HUES6 (cell line): ENCODE measurements at regions not wholly inside any gene's neighbourhood (a gene's known extent, or its start where the extent isn't known, plus 50 kb on each side); places are given as distances from the start of the nearest gene placed in this dataset.

Source experiments
- H3K27ac ChIP-seq: 2 replicates; pipeline ENCODE4 v1.7.0; 2013; ENCODE audit warnings: low read depth, mild to moderate bottlenecking, low read length, inconsistent platforms
- H3K27me3 ChIP-seq: 2 replicates; pipeline ENCODE4 v1.6.1; 2013; ENCODE audit warnings: low read length; ENCODE audit not compliant: control insufficient read depth, insufficient read depth
- H3K36me3 ChIP-seq: 2 replicates; pipeline ENCODE4 v1.6.1; 2013; ENCODE audit warnings: low read length; ENCODE audit not compliant: control insufficient read depth, insufficient read depth
- H3K4me1 ChIP-seq: 2 replicates; pipeline ENCODE4 v1.6.1; 2013; ENCODE audit warnings: low read length; ENCODE audit not compliant: control insufficient read depth, insufficient read depth
- H3K4me3 ChIP-seq: 2 replicates; pipeline ENCODE4 v1.5.1; 2013; ENCODE audit warnings: low read depth, low read length
- H3K9ac ChIP-seq: one replicate; pipeline ENCODE4 v1.6.1; 2013; ENCODE audit warnings: mild to moderate bottlenecking, low read length
- H3K9me3 ChIP-seq: 2 replicates; pipeline ENCODE4 v1.6.1; 2013; ENCODE audit warnings: low read depth, low read length; ENCODE audit not compliant: control insufficient read depth, insufficient read depth

GRCh38 chrX:4181782-4182407 lies 468.4 kb upstream of the PRKX start:
- H3K4me3 ChIP-seq: peak overlapping the region; percentile 40

GRCh38 chrX:4179031-4179430 lies 465.6 kb upstream of the PRKX start:
- H3K9me3 ChIP-seq: peaks cover 5% of the 10 kb centered on the region
- peaks cover 15% of the 10 kb centered on the region for H3K4me1 ChIP-seq
- H3K36me3 ChIP-seq: no peaks in the 10 kb centered on the region
- no peak overlapping the region for H3K4me3 ChIP-seq
- H3K27ac ChIP-seq: no peak overlapping the region
- H3K27me3 ChIP-seq: no peaks in the 10 kb centered on the region
- H3K9ac ChIP-seq: no peak overlapping the region

More at GRCh38 chrX:4181782-4182407, 468.4 kb upstream of the PRKX start:
- peaks cover 15% of the 10 kb centered on the region for H3K4me1 ChIP-seq
- H3K36me3 ChIP-seq: no peaks in the 10 kb centered on the region
- H3K27me3 ChIP-seq: no peaks in the 10 kb centered on the region
- H3K9me3 ChIP-seq: peaks cover 7% of the 10 kb centered on the region
- peak overlapping the region; percentile 95 for H3K27ac ChIP-seq
- peak overlapping the region; percentile 71 for H3K9ac ChIP-seq

- no peak overlapping the region for H3K27ac ChIP-seq
- no peak overlapping the region for H3K4me3 ChIP-seq
- H3K9me3 ChIP-seq: peaks cover 13% of the 10 kb centered on the region
- H3K27me3 ChIP-seq: no peaks in the 10 kb centered on the region
- H3K4me1 ChIP-seq: no peaks in the 10 kb centered on the region
- no peaks in the 10 kb centered on the region for H3K36me3 ChIP-seq
- H3K9ac ChIP-seq: no peak overlapping the region
Measured at GRCh38 chrX:4175221-4175620, 461.8 kb upstream of the PRKX start.

DNA sequence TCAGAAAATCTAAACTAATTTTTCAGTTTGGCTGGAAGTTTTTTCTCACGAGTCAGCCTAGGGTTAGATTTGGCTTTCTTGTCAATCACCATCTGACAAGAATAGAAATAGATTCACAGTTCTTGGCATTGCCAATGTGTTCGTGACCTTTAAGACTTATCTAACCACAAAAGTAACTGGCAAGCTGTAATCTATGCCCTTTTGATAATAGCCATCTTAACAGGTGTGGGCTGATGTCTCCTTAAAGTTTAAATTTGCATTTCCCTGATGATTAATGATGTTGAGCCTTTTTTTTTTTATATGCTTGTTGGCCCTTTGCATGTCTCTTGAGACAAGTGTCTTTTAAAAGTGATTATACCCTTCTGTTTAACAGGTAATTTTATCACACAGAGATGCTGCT lies 460.3 kb upstream of the PRKX start:
- Histone ChIP-seq H3K4me3 (no peak overlapping the region), H3K9ac (no peak overlapping the region), H3K4me1 (no peaks in the 10 kb centered on the region), H3K27ac (no peak overlapping the region), H3K27me3 (no peaks in the 10 kb centered on the region), H3K36me3 (no peaks in the 10 kb centered on the region), H3K9me3 (peaks cover 13% of the 10 kb centered on the region)

- Histone ChIP-seq H3K4me1 (no peaks in the 10 kb centered on the region), H3K36me3 (no peaks in the 10 kb centered on the region), H3K27ac (no peak overlapping the region), H3K4me3 (no peak overlapping the region), H3K9me3 (0 out of 2 replicates have a peak, but pooled peaks cover 3% of the 10 kb centered on the region), H3K27me3 (no peaks in the 10 kb centered on the region), H3K9ac (no peak overlapping the region)
Measured at GRCh38 chrX:4151798-4152197, 438.3 kb upstream of the PRKX start.

- H3K4me1 ChIP-seq: no peaks in the 10 kb centered on the region
- no peak overlapping the region for H3K9ac ChIP-seq
- 0 out of 2 replicates have a peak, but pooled peaks cover 3% of the 10 kb centered on the region for H3K9me3 ChIP-seq
- H3K27ac ChIP-seq: no peak overlapping the region
- no peak overlapping the region for H3K4me3 ChIP-seq
- H3K36me3 ChIP-seq: no peaks in the 10 kb centered on the region
- H3K27me3 ChIP-seq: no peaks in the 10 kb centered on the region; the same call in 1 of the 2 replicates
Measured at GRCh38 chrX:4150259-4150658, 436.8 kb upstream of the PRKX start.

- peaks cover 13% of the 10 kb centered on the region; the same call in 1 of the 2 replicates for H3K9me3 ChIP-seq
- no peak overlapping the region for H3K27ac ChIP-seq
- no peaks in the 10 kb centered on the region for H3K36me3 ChIP-seq
- H3K4me3 ChIP-seq: no peak overlapping the region
- no peak overlapping the region for H3K9ac ChIP-seq
- H3K4me1 ChIP-seq: no peaks in the 10 kb centered on the region
- no peaks in the 10 kb centered on the region for H3K27me3 ChIP-seq
Measured at GRCh38 chrX:4129626-4130025, 416.2 kb upstream of the PRKX start.

DNA sequence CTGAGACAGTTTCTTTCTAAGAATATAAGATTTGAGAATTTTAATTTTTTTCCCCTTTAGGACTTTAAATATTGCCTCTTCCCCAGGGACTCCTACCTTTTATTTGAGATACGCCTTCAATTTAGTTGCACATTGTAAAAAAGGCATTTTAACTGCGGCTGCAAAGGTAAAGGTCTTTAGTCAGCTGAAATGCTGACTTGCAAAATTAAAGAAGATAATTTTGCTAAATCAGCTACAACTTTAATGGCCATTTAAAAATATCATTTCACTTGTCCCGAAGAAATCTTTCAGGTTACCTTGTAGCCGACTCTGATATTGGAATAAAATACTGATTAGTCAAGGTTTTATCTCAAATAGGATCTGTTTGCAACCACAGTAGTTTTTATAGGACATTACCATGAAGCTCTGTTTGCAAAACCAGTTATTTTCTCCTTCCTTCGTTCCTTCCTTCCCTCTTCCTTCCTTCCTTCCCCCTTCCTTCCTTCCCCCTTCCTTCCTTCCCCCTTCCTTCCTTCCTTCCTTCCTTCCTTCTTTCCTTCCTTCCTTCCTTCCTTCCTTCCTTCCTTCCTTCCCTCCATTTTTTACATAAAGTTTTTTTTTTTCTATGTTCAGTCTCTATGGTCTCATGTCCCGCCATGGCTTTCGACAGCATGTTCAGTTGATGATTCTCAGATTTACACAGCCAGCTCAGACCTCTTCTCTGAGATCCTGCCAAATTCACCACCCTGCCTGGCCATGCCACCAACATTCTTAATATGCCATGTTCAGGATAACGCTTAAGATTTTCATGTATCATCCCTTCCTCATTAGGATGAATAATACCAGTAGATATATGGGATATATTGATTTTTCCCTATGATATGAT lies 405.4 kb upstream of the PRKX start:
- no peak overlapping the region for H3K27ac ChIP-seq
- no peaks in the 10 kb centered on the region for H3K36me3 ChIP-seq
- no peak overlapping the region for H3K9ac ChIP-seq
- H3K4me1 ChIP-seq: no peaks in the 10 kb centered on the region
- H3K27me3 ChIP-seq: no peaks in the 10 kb centered on the region
- no peak overlapping the region for H3K4me3 ChIP-seq
- H3K9me3 ChIP-seq: no peaks in the 10 kb centered on the region

- Histone ChIP-seq H3K9me3 (no peaks in the 10 kb centered on the region), H3K27ac (no peak overlapping the region), H3K27me3 (no peaks in the 10 kb centered on the region), H3K4me3 (no peak overlapping the region), H3K36me3 (no peaks in the 10 kb centered on the region), H3K9ac (no peak overlapping the region), H3K4me1 (no peaks in the 10 kb centered on the region)
Measured at GRCh38 chrX:4110964-4111363, 397.5 kb upstream of the PRKX start.

- Histone ChIP-seq H3K4me1 (no peaks in the 10 kb centered on the region), H3K9me3 (no peaks in the 10 kb centered on the region), H3K4me3 (no peak overlapping the region), H3K27ac (no peak overlapping the region), H3K27me3 (no peaks in the 10 kb centered on the region), H3K9ac (no peak overlapping the region), H3K36me3 (no peaks in the 10 kb centered on the region)
Measured at GRCh38 chrX:4094926-4095325, 381.5 kb upstream of the PRKX start.

- Histone ChIP-seq H3K9me3 (no peaks in the 10 kb centered on the region), H3K4me1 (no peaks in the 10 kb centered on the region), H3K27ac (no peak overlapping the region), H3K36me3 (no peaks in the 10 kb centered on the region), H3K9ac (no peak overlapping the region), H3K4me3 (no peak overlapping the region), H3K27me3 (no peaks in the 10 kb centered on the region)
Measured at GRCh38 chrX:4091046-4091760, 377.8 kb upstream of the PRKX start.
